Prostate gland (tissue), 2 donors: ENCODE measurements at regions not wholly inside any gene's neighbourhood (a gene's known extent, or its start where the extent isn't known, plus 50 kb on each side); places are given as distances from the start of the nearest gene placed in this dataset.

Experiments used
- DNase-seq: peaks from one replicate; pipeline ENCODE4 v3.0.0-alpha.2; 2019; ENCODE audit warnings: low spot score
- H3K27ac ChIP-seq, 2 donors: fragments of 200-600 bp; sonication (generic); 2 replicates each; pipeline ENCODE4 v1.5.1; 2017 to 2019
- H3K27me3 ChIP-seq: fragments of 200-600 bp; sonication (generic); replicated peaks from 2 replicates; pipeline ENCODE4 v1.5.1; 2019; ENCODE audit not compliant: insufficient read depth
- H3K36me3 ChIP-seq, 2 donors: fragments of 200-600 bp; sonication (generic); 1 replicate in 1 of 2; 2 replicates in 1 of 2; pipeline versions ENCODE4 v1.5.1 to v1.8.1; 2017 to 2019
- H3K4me1 ChIP-seq: fragments of 200-600 bp; sonication (generic); replicated peaks from 2 replicates; pipeline ENCODE4 v1.5.1; 2019
- H3K4me3 ChIP-seq, 2 donors: fragments of 200-600 bp; sonication (generic); 2 replicates each; pipeline ENCODE4 v1.5.1; 2017 to 2019
- H3K9me3 ChIP-seq: fragments of 200-600 bp; sonication (generic); 2 replicates; pipeline ENCODE4 v1.5.1; 2017
- CTCF ChIP-seq, 4 experiments: fragments of 200-600 bp in 2 of 4; fragments of 450-650 bp in 2 of 4; sonication (generic) in 2 of 4; IDR thresholded peaks; 1 replicate in 3 of 4; 2 replicates in 1 of 4; pipeline ENCODE4 v1.5.1; 2016 to 2019; ENCODE audit warnings: antibody characterized with exemption in 4 of 4, mild to moderate bottlenecking in 2 of 4, moderate library complexity in 2 of 4
- POLR2A ChIP-seq: fragments of 450-650 bp; IDR thresholded peaks from one replicate; pipeline ENCODE4 v1.6.1; 2016; ENCODE audit warnings: antibody characterized with exemption, mild to moderate bottlenecking
- POLR2AphosphoS5 ChIP-seq: sonication (generic); formaldehyde crosslinking; IDR thresholded peaks from one replicate; pipeline ENCODE4 v1.6.1; 2017; ENCODE audit warnings: antibody characterized with exemption
- WGBS: methylation state at CpG from one replicate; pipeline ENCODE4 v1.1.5; 2018; 5-methylcytosine and 5-hydroxymethylcytosine counted together
- intact Hi-C: fragments of 100-400 bp; cut with DNase I; formaldehyde crosslinking; loops from one replicate; pipeline ENCODE4 v1.14.2; 2022

GRCh38 chr13:22387899-22388298 lies 717.0 kb downstream of the FGF9 start:
- no peak for DNase-seq
- Histone ChIP-seq H3K4me3 (no peak overlapping the region), H3K9me3 (no peaks in the 10 kb centered on the region), H3K27ac (no peak overlapping the region), H3K4me1 (no peaks in the 10 kb centered on the region), H3K36me3 (no peaks in the 10 kb centered on the region), H3K27me3 (no peaks in the 10 kb centered on the region)
- intact Hi-C loops, result no loop called here
- no peak for TF ChIP-seq CTCF (IDR thresholded peaks at IDR 0.05)
- no peak for TF ChIP-seq POLR2AphosphoS5
- no peak for TF ChIP-seq POLR2A
- 42% methylated on average over 2 of the region's 2 CpGs for WGBS

GRCh38 chr13:22399801-22400420 lies 729.0 kb downstream of the FGF9 start:
- no peak for TF ChIP-seq CTCF (IDR thresholded peaks at IDR 0.05)
- TF ChIP-seq POLR2A, result no peak
- no peak for TF ChIP-seq POLR2AphosphoS5
- Histone ChIP-seq H3K27me3 (no peaks in the 10 kb centered on the region), H3K36me3 (no peaks in the 10 kb centered on the region), H3K27ac (no peak overlapping the region), H3K9me3 (no peaks in the 10 kb centered on the region), H3K4me1 (no peaks in the 10 kb centered on the region), H3K4me3 (no peak overlapping the region)
- no peak for DNase-seq
- intact Hi-C loops, result no loop called here
- 82% methylated on average over 2 of the region's 2 CpGs for WGBS

GRCh38 chr13:22402682-22403081 lies 731.8 kb downstream of the FGF9 start:
- WGBS, result 95% methylated on average over 4 of the region's 4 CpGs
- no peak for DNase-seq
- intact Hi-C loops, result no loop called here
- Histone ChIP-seq H3K36me3 (no peaks in the 10 kb centered on the region), H3K4me3 (no peak overlapping the region), H3K9me3 (no peaks in the 10 kb centered on the region), H3K4me1 (no peaks in the 10 kb centered on the region), H3K27ac (no peak overlapping the region), H3K27me3 (no peaks in the 10 kb centered on the region)
- no peak for TF ChIP-seq CTCF (IDR thresholded peaks at IDR 0.05)
- TF ChIP-seq POLR2AphosphoS5, result no peak
- TF ChIP-seq POLR2A, result no peak

GRCh38 chr13:22403144-22403543 lies 732.3 kb downstream of the FGF9 start:
- H3K4me1 ChIP-seq, result no peaks in the 10 kb centered on the region
- no peak overlapping the region for H3K4me3 ChIP-seq
- intact Hi-C loops, result no loop called here

More at GRCh38 chr13:22403144-22403543, 732.3 kb downstream of the FGF9 start:
- Histone ChIP-seq H3K36me3 (no peaks in the 10 kb centered on the region), H3K9me3 (no peaks in the 10 kb centered on the region), H3K27ac (no peak overlapping the region), H3K27me3 (no peaks in the 10 kb centered on the region)
- no peak for TF ChIP-seq POLR2A
- TF ChIP-seq CTCF (IDR thresholded peaks at IDR 0.05), result no peak
- TF ChIP-seq POLR2AphosphoS5, result no peak
- DNase-seq, result no peak
- 92% methylated on average over 6 of the region's 6 CpGs for WGBS
